HT-29 (cell line): ENCODE measurements at regions not wholly inside any gene's neighbourhood (a gene's known extent, or its start where the extent isn't known, plus 50 kb on each side); places are given as distances from the start of the nearest gene placed in this dataset.
"Not testable (repeated sequence)": the region's sequence is repeated elsewhere in the genome, so short reads cannot be mapped to it uniquely, and the experiment has no call there.

Experiments used
- DNase-seq: peaks from one replicate; pipeline ENCODE4 v3.0.0-alpha.2; 2015; ENCODE audit warnings: low spot score

DNA sequence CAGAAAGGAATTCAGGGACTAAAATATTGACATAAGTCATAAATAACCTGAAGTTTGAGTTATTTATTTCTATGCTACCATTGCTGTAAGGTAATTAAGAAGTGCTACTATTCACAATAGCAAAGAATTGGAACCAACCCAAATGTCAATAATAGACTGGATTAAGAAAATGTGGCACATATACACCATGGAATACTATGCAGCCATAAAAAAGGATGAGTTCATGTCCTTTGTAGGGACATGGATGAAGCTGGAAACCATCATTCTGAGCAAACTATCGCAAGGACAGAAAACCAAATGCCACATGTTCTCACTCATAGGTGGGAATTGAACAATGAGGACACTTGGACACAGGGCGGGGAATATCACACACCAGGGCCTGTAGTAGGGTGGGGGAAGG lies 77.9 kb upstream of the FAM204A start:
- not testable (repeated sequence) for DNase-seq

DNA sequence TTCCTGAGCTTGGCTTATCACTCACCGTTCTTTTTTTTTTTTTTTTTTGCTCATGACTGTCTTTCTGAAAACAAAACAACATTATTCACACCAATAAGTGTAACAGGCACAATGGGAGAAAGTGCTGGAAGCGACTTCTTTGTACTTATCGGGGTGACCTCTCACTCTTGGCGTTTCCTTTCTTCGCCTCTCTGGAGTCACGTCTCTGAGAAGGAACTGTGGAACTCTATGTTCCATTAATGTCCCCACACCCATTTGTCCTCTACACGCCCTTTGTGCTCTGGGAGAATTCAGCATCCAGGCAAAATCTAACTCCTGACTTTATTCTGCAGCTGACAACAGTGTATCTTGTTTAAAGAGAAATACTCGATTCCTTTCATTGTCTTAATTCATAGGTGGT lies 70.8 kb upstream of the FAM204A start:
- DNase-seq, result no peak

GRCh38 chr10:118412132-118412760 lies 70.1 kb upstream of the FAM204A start:
- DNase-seq, result no peak

DNA sequence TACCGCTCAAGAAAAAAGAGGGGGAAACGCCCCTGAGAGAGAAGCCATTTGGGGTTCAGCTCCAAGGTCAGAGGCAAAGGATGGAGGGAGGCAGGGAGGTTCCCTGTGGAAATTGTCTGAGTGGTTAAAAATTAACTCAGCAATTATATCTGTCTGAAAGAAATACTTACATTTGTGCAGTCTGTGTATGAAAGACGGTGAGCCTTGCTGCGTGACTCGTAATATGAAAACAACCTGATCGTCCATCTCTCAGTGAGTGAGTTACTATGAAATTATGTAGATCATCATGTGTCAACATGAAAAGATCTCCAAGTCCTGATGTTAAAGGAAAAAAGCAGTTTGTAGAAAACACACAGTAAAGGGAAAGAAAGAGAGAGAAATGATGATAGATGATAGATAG lies 67.2 kb upstream of the FAM204A start:
- no peak for DNase-seq

DNA sequence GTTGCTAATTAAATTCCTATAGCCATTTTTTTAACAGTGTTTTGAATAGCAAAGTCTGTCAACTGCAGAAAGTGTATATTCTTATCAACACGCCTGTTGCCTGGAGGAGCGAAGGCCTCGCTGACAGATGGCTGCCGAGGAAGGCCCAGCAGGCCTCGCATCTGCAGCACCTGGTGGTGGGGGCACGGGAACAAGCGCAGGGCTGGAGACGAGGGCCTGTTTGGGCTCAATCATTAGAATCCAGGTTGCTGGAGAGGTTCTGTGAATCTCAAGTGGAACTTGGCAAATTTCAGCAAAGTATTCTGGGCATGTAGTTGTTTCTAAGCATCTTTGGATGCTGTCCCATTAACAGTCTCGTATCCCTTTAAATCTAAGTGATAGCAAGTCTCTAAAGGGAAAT lies 66.1 kb upstream of the FAM204A start:
- no peak for DNase-seq

DNA sequence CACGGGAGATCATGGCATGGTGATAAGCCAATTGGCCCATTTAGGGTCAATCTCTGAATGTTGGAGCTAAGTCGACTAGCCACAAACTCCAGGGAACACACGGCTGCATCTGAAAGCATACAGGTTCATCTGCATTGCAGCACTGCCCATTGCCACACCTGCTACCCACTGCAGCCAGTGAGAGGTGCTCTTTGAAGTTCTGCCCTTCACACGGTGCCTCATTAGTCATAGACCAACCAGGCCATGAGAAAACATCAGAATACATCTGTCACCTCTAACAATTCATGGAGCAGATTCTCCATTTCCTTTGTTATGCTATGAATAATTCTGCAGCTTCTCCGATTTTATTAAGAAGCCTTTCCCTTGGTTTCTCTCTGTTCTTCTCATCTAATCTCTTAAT lies 65.7 kb upstream of the FAM204A start:
- no peak for DNase-seq

- no peak for DNase-seq
Observed at GRCh38 chr10:118407026-118407425, 64.9 kb upstream of the FAM204A start.

DNA sequence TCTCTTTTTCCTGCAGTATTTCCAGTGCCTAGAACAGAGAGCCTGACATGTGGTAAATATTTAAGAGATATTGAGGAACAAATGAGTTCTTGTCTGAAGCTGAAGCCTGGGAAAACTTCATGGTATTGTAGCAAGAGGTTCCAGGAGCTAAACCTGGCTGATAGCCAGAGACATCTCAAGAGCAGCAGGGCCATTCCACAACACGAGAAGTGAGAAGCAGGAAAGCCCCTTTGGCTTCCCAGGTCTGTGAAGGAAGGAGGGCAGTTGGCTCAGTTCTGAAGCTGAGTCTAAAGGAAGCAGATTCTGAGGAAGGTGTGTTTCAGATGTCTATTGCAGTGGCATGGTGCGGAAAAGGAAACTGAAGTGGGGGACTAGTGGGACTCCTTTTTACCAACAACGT lies 63.8 kb upstream of the FAM204A start:
- DNase-seq, result no peak

GRCh38 chr10:118403967-118404366 lies 61.8 kb upstream of the FAM204A start:
- DNase-seq, result no peak

DNA sequence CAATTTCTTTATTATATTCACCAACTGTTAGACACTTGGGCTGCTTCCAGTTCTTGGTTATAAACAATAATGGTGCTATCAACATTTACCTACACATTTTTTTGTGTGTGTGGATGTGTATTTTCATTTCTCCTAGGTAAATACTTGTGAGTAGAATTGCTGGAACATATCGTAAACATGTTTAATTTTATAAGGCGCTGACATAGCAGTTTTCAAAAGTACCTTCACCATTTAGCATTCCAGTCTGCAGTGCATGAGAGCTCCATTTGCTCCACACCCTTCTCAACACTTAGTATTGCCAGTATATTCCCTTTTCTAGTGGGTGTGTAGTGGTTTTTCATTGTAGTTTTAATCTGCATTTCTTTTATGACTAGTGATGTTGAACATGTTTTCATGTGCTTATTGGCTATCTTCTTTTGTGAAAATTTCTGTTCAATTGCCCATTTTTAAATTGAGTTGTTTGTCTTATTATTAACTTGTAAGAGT lies 59.6 kb upstream of the FAM204A start:
- no peak for DNase-seq

- DNase-seq, result no peak
Observed at GRCh38 chr10:118397391-118397790, 55.3 kb upstream of the FAM204A start.

- no peak for DNase-seq
Observed at GRCh38 chr10:118395947-118396346, 53.8 kb upstream of the FAM204A start.

GRCh38 chr10:118394301-118395200 lies 52.4 kb upstream of the FAM204A start:
- DNase-seq, result no peak

GRCh38 chr10:118392761-118393160 lies 50.6 kb upstream of the FAM204A start:
- no peak for DNase-seq
